HG02870 (cell line): ENCODE measurements at regions not wholly inside any gene's neighbourhood (a gene's known extent, or its start where the extent isn't known, plus 50 kb on each side); places are given as distances from the start of the nearest gene placed in this dataset.

Source experiments
- ATAC-seq: cut with Tn5 transposase; IDR thresholded peaks from one replicate; pipeline ENCODE4 v1.9.1; 2021; ENCODE audit warnings: mild to moderate bottlenecking, moderate library complexity; ENCODE audit not compliant: unreplicated experiment

GRCh38 chr5:61621202-61621650 is 289.2 kb downstream of the ZSWIM6 start:
- ATAC-seq, result no peak

- no peak for ATAC-seq
Observed at GRCh38 chr5:61622156-61622555, 290.1 kb downstream of the ZSWIM6 start.

GRCh38 chr5:61623401-61624069 is 291.5 kb downstream of the ZSWIM6 start:
- no peak for ATAC-seq

- no peak for ATAC-seq
Observed at GRCh38 chr5:61624553-61625136, 292.6 kb downstream of the ZSWIM6 start.

GRCh38 chr5:61625137-61625561 is 293.1 kb downstream of the ZSWIM6 start:
- ATAC-seq, result no peak

- ATAC-seq, result peak; percentile 45
Observed at GRCh38 chr5:61625681-61626621, 293.9 kb downstream of the ZSWIM6 start.

- peak; percentile 52 for ATAC-seq
Observed at GRCh38 chr5:61626639-61627282, 294.7 kb downstream of the ZSWIM6 start.

GRCh38 chr5:61627531-61627930 is 295.5 kb downstream of the ZSWIM6 start:
- ATAC-seq, result no peak

- no peak for ATAC-seq
Observed at GRCh38 chr5:61630908-61631307, 298.9 kb downstream of the ZSWIM6 start.

GRCh38 chr5:61631438-61631941 is 299.4 kb downstream of the ZSWIM6 start:
- ATAC-seq, result no peak

GRCh38 chr5:61632064-61632463 is 300.0 kb downstream of the ZSWIM6 start:
- no peak for ATAC-seq

- no peak for ATAC-seq
Observed at GRCh38 chr5:61635271-61635670, 303.2 kb downstream of the ZSWIM6 start.

GRCh38 chr5:61637566-61637965 is 305.5 kb downstream of the ZSWIM6 start:
- ATAC-seq, result no peak

- ATAC-seq, result no peak
Observed at GRCh38 chr5:61638476-61638875, 306.4 kb downstream of the ZSWIM6 start.

- ATAC-seq, result no peak
Observed at GRCh38 chr5:61640179-61641021, 308.3 kb downstream of the ZSWIM6 start.

- ATAC-seq, result no peak
Observed at GRCh38 chr5:61641748-61642565, 309.9 kb downstream of the ZSWIM6 start.

- no peak for ATAC-seq
Observed at GRCh38 chr5:61647672-61648071, 315.6 kb downstream of the ZSWIM6 start.

GRCh38 chr5:61649231-61649630 is 317.2 kb downstream of the ZSWIM6 start:
- ATAC-seq, result no peak

GRCh38 chr5:61649971-61650370 is 317.9 kb downstream of the ZSWIM6 start:
- no peak for ATAC-seq
